Loucy (cell line): ENCODE measurements at regions not wholly inside any gene's neighbourhood (a gene's known extent, or its start where the extent isn't known, plus 50 kb on each side); places are given as distances from the start of the nearest gene placed in this dataset.

Experiments used
- H2AFZ ChIP-seq: fragments of 200-600 bp; sonication (generic); 2 replicates; pipeline ENCODE4 v1.6.0; 2016; ENCODE audit warnings: antibody characterized with exemption, mild to moderate bottlenecking, low read length, moderate library complexity
- H3F3A ChIP-seq: fragments of 200-600 bp; 2 replicates; pipeline ENCODE4 v1.6.0; 2016; ENCODE audit warnings: antibody characterized with exemption, low read depth, mild to moderate bottlenecking
- H3K27me3 ChIP-seq: fragments of 200-600 bp; sonication (generic); 2 replicates; pipeline ENCODE4 v1.6.1; 2014; ENCODE audit warnings: low read length, mild to moderate bottlenecking; ENCODE audit not compliant: insufficient read depth, poor library complexity, severe bottlenecking
- H3K36me3 ChIP-seq: fragments of 200-600 bp; sonication (generic); 2 replicates; pipeline ENCODE4 v1.6.1; 2016; ENCODE audit warnings: low read length; ENCODE audit not compliant: insufficient read depth
- H3K4me1 ChIP-seq: fragments of 200-600 bp; sonication (generic); 2 replicates; pipeline ENCODE4 v1.5.1; 2014; ENCODE audit warnings: low read length, mild to moderate bottlenecking; ENCODE audit not compliant: insufficient read depth, poor library complexity, severe bottlenecking
- H3K4me2 ChIP-seq: fragments of 200-600 bp; sonication (generic); 2 replicates; pipeline ENCODE4 v1.6.0; 2014; ENCODE audit warnings: antibody characterized with exemption, low read length, low read depth, mild to moderate bottlenecking; ENCODE audit not compliant: poor library complexity, severe bottlenecking
- H3K4me3 ChIP-seq: fragments of 200-600 bp; sonication (generic); 2 replicates; pipeline ENCODE4 v1.5.1; 2014; ENCODE audit warnings: low read length, mild to moderate bottlenecking, mixed read lengths; ENCODE audit not compliant: poor library complexity, severe bottlenecking
- H3K79me2 ChIP-seq: fragments of 200-600 bp; sonication (generic); 2 replicates; pipeline ENCODE4 v1.6.1; 2014; ENCODE audit warnings: low read length; ENCODE audit not compliant: insufficient read depth
- H3K9ac ChIP-seq: fragments of 200-600 bp; sonication (generic); 2 replicates; pipeline ENCODE4 v1.6.0; 2014; ENCODE audit warnings: mild to moderate bottlenecking, low read depth, low read length, moderate library complexity; ENCODE audit not compliant: poor library complexity, severe bottlenecking
- H3K9me2 ChIP-seq: fragments of 200-600 bp; sonication (generic); replicated peaks from 2 replicates; pipeline ENCODE4 v1.6.1; 2016; ENCODE audit warnings: low read depth, low read length, mixed read lengths
- H3K9me3 ChIP-seq: fragments of 200-600 bp; sonication (generic); 2 replicates; pipeline ENCODE4 v1.6.1; 2014; ENCODE audit warnings: mild to moderate bottlenecking, antibody characterized with exemption, low read length, low read depth; ENCODE audit not compliant: insufficient read depth
- H4K20me1 ChIP-seq: fragments of 200-600 bp; sonication (generic); 2 replicates; pipeline ENCODE4 v1.6.0; 2014; ENCODE audit warnings: antibody characterized with exemption, low read length, mild to moderate bottlenecking; ENCODE audit not compliant: insufficient read depth, poor library complexity, severe bottlenecking
- CTCF ChIP-seq: fragments of 200-600 bp; sonication (generic); conservative IDR thresholded peaks from 2 replicates; pipeline ENCODE4 v1.5.1; 2014; ENCODE audit warnings: mild to moderate bottlenecking, antibody characterized with exemption, low read length
- EZH2phosphoT487 ChIP-seq: fragments of 200-600 bp; IDR thresholded peaks from 2 replicates; pipeline ENCODE4 v1.6.1; 2018; ENCODE audit warnings: antibody characterized with exemption, mild to moderate bottlenecking, moderate library complexity, borderline replicate concordance

- Histone ChIP-seq H3K79me2 (no peaks in the 10 kb centered on the region), H2AFZ (no peak overlapping the region), H3K4me2 (no peak overlapping the region), H3F3A (no peaks in the 10 kb centered on the region), H4K20me1 (no peaks in the 10 kb centered on the region), H3K36me3 (no peaks in the 10 kb centered on the region), H3K27me3 (no peaks in the 10 kb centered on the region), H3K9ac (no peak overlapping the region), H3K9me3 (no peaks in the 10 kb centered on the region), H3K4me3 (no peak overlapping the region), H3K9me2 (no peaks in the 10 kb centered on the region), H3K4me1 (no peaks in the 10 kb centered on the region)
- no peak for TF ChIP-seq EZH2phosphoT487
- TF ChIP-seq CTCF = no peak
These were observed 581.1 kb upstream of the MGAT4C start for GRCh38 chr12:86837246-86837645.

- Histone ChIP-seq H3K4me1 (no peaks in the 10 kb centered on the region), H3K27me3 (no peaks in the 10 kb centered on the region), H3K9me2 (no peaks in the 10 kb centered on the region), H3F3A (no peaks in the 10 kb centered on the region), H3K9me3 (no peaks in the 10 kb centered on the region), H3K4me3 (no peak overlapping the region), H3K9ac (no peak overlapping the region), H4K20me1 (no peaks in the 10 kb centered on the region), H3K36me3 (no peaks in the 10 kb centered on the region), H3K79me2 (no peaks in the 10 kb centered on the region), H2AFZ (no peak overlapping the region), H3K4me2 (no peak overlapping the region)
- no peak for TF ChIP-seq EZH2phosphoT487
- TF ChIP-seq CTCF = no peak
These were observed 578.0 kb upstream of the MGAT4C start for GRCh38 chr12:86834217-86834616.

DNA sequence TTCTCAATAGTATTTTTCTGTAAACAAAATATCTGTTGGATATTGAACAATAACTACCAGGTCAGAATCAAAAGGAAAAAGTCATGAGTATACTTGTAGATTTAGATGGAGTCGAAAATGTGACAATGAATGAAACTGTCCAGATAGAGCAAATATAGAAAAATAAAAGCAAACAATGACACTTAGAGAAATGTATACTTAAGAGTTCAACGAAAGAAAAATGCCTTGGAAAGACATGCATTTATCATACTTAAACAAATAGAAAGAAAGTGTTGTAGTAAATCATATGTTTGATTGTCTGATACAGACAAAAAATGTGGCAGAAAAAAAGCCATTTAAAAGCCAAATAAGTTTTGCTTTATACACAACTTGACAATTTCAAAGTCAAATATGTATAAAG, 571.2 kb upstream of the MGAT4C start:
- H3F3A ChIP-seq = no peaks in the 10 kb centered on the region
- no peaks in the 10 kb centered on the region for H3K27me3 ChIP-seq
- no peak overlapping the region for H3K4me2 ChIP-seq
- H3K79me2 ChIP-seq = no peaks in the 10 kb centered on the region
- no peaks in the 10 kb centered on the region for H3K9me3 ChIP-seq
- no peaks in the 10 kb centered on the region for H3K36me3 ChIP-seq
- no peak overlapping the region for H3K9ac ChIP-seq
- no peaks in the 10 kb centered on the region for H3K4me1 ChIP-seq
- H3K9me2 ChIP-seq = no peaks in the 10 kb centered on the region; the same call in 1 of the 2 replicates
- no peak overlapping the region for H2AFZ ChIP-seq
- no peak overlapping the region for H3K4me3 ChIP-seq
- H4K20me1 ChIP-seq = no peaks in the 10 kb centered on the region
- no peak for TF ChIP-seq CTCF
- no peak for TF ChIP-seq EZH2phosphoT487
